ENCODE measurements at regions not wholly inside any gene's neighbourhood (a gene's known extent, or its start where the extent isn't known, plus 50 kb on each side); places are given as distances from the start of the nearest gene placed in this dataset.
"Not testable (repeated sequence)": the region's sequence is repeated elsewhere in the genome, so short reads cannot be mapped to it uniquely, and the experiment has no call there.

- no peak for DNase-seq
Measured at GRCh38 chr6:113055998-113056397, 708.9 kb downstream of the RFPL4B start.

- DNase-seq: no peak
Measured at GRCh38 chr6:113057567-113058053, 710.5 kb downstream of the RFPL4B start.

- DNase-seq: no peak
Measured at GRCh38 chr6:113060664-113061063, 713.5 kb downstream of the RFPL4B start.

- DNase-seq: no peak
Measured at GRCh38 chr6:113065611-113066010, 718.5 kb downstream of the RFPL4B start.

GRCh38 chr6:113067612-113068275 lies 720.6 kb downstream of the RFPL4B start:
- no peak for DNase-seq

- DNase-seq: no peak
Measured at GRCh38 chr6:113068570-113068969, 721.4 kb downstream of the RFPL4B start.

- not testable (repeated sequence) for DNase-seq
Measured at GRCh38 chr6:113070681-113071080, 723.6 kb downstream of the RFPL4B start.

- DNase-seq: no peak
Measured at GRCh38 chr6:113073611-113074191, 726.6 kb downstream of the RFPL4B start.

GRCh38 chr6:113076116-113076515 lies 729.0 kb downstream of the RFPL4B start:
- DNase-seq: no peak

- no peak for DNase-seq
Measured at GRCh38 chr6:113076816-113077215, 729.7 kb downstream of the RFPL4B start.

GRCh38 chr6:113077794-113078193 lies 730.7 kb downstream of the RFPL4B start:
- no peak for DNase-seq

GRCh38 chr6:113078791-113079190 lies 731.7 kb downstream of the RFPL4B start:
- DNase-seq: no peak

GRCh38 chr6:113082745-113083144 lies 735.6 kb downstream of the RFPL4B start:
- no peak for DNase-seq

GRCh38 chr6:113083947-113084346 lies 736.8 kb downstream of the RFPL4B start:
- no peak for DNase-seq

- no peak for DNase-seq
Measured at GRCh38 chr6:113089056-113089455, 741.9 kb downstream of the RFPL4B start.

- no peak for DNase-seq
Measured at GRCh38 chr6:113092795-113093194, 745.7 kb downstream of the RFPL4B start.

GRCh38 chr6:113094779-113095178 lies 747.6 kb downstream of the RFPL4B start:
- DNase-seq: no peak

- DNase-seq: no peak
Measured at GRCh38 chr6:113095841-113096240, 748.7 kb downstream of the RFPL4B start.

- DNase-seq: no peak
Measured at GRCh38 chr6:113102761-113103160, 754.4 kb upstream of the MARCKS start.

- DNase-seq: no peak
Measured at GRCh38 chr6:113103634-113104361, 753.3 kb upstream of the MARCKS start.

GRCh38 chr6:113104541-113104940 lies 752.6 kb upstream of the MARCKS start:
- DNase-seq: no peak

GRCh38 chr6:113104951-113105350 lies 752.2 kb upstream of the MARCKS start:
- no peak for DNase-seq

- DNase-seq: no peak
Measured at GRCh38 chr6:113110211-113110610, 746.9 kb upstream of the MARCKS start.

GRCh38 chr6:113111550-113111949 lies 745.6 kb upstream of the MARCKS start:
- DNase-seq: no peak
